ENCODE measurements at regions not wholly inside any gene's neighbourhood (a gene's known extent, or its start where the extent isn't known, plus 50 kb on each side); places are given as distances from the start of the nearest gene placed in this dataset.

- TF ChIP-seq EZH2 (IDR thresholded peaks at IDR 0.05) (no peak), POLR2AphosphoS5 (IDR thresholded peaks at IDR 0.05; ENCODE audit: borderline replicate concordance, low read depth, low read length) (no peak), FOXP2 (optimal IDR thresholded peaks at IDR 0.05; ENCODE audit: control extremely low read depth, extremely low read length, insufficient read depth) (no peak)
These were observed 214.1 kb downstream of the NUF2 start for GRCh38 chr1:163535807-163536206.
